IMR-90 (cell line): ENCODE measurements at regions not wholly inside any gene's neighbourhood (a gene's known extent, or its start where the extent isn't known, plus 50 kb on each side); places are given as distances from the start of the nearest gene placed in this dataset.

Experiments
- ATAC-seq: fragments of 200-7000 bp; cut with Tn5 transposase; 2 replicates; pipeline ENCODE4 v1.9.1; 2020; ENCODE audit warnings: low read depth, mild to moderate bottlenecking, moderate library complexity
- BruUV-seq: library from RNA; stranded (reverse); fragments of 400-500 nt; replicated peaks from 2 replicates; lab custom pipeline; 2021; lab: Mats Ljungman, UMichigan
- CTCF ChIA-PET: fragments of 300-600 bp; formaldehyde crosslinking; extraction: SDS; loops from one replicate; lab custom pipeline; 2021; ENCODE audit warnings: antibody characterized with exemption; lab: Yijun Ruan, JAX
- POLR2A ChIA-PET: fragments of 300-600 bp; sonication (Branson Sonifier 250); formaldehyde crosslinking; loops from one replicate; lab custom pipeline; 2022; ENCODE audit warnings: antibody characterized with exemption; ENCODE audit not compliant: unreplicated experiment; lab: Charles Lee
- DNase-seq: peaks from one replicate; pipeline ENCODE4 v3.0.0; 2013
- H2AFZ ChIP-seq: replicated peaks from 2 replicates; pipeline ENCODE3; 2013; ENCODE audit warnings: low read length, mild to moderate bottlenecking; ENCODE audit not compliant: poor library complexity
- H2AK5ac ChIP-seq: 2 replicates; pipeline ENCODE4 v1.6.1; 2013; ENCODE audit warnings: low read depth, low read length, inconsistent platforms
- H2AK9ac ChIP-seq: replicated peaks from 2 replicates; pipeline ENCODE3; 2013; ENCODE audit warnings: mild to moderate bottlenecking, low read depth, low read length, moderate library complexity; ENCODE audit not compliant: poor library complexity
- H2BK120ac ChIP-seq: 2 replicates; pipeline ENCODE4 v1.6.1; 2013; ENCODE audit warnings: low read depth, low read length, inconsistent platforms
- H2BK15ac ChIP-seq: 3 replicates; pipeline ENCODE4 v1.6.1; 2013; ENCODE audit warnings: low read depth, low read length, inconsistent platforms
- H2BK20ac ChIP-seq: 2 replicates; pipeline ENCODE4 v1.6.1; 2013; ENCODE audit warnings: low read depth, mild to moderate bottlenecking, inconsistent platforms, low read length, moderate library complexity
- H2BK5ac ChIP-seq: 2 replicates; pipeline ENCODE4 v1.6.1; 2013; ENCODE audit warnings: mild to moderate bottlenecking, low read depth, low read length, inconsistent platforms; ENCODE audit not compliant: poor library complexity, severe bottlenecking
- H3K14ac ChIP-seq: replicated peaks from 2 replicates; pipeline ENCODE4 v1.6.1; 2013; ENCODE audit warnings: low read depth, low read length, inconsistent platforms
- H3K18ac ChIP-seq: 2 replicates; pipeline ENCODE4 v1.6.1; 2013; ENCODE audit warnings: low read depth, low read length, control low read depth
- H3K23ac ChIP-seq: 2 replicates; pipeline ENCODE4 v1.6.1; 2013; ENCODE audit warnings: low read depth, low read length, inconsistent platforms
- H3K27ac ChIP-seq: 2 replicates; pipeline ENCODE4 v1.5.1; 2013; ENCODE audit warnings: mild to moderate bottlenecking, control low read depth, low read length; ENCODE audit not compliant: insufficient read depth
- H3K27me3 ChIP-seq: 2 replicates; pipeline ENCODE4 v1.6.1; 2013; ENCODE audit warnings: low read length; ENCODE audit not compliant: control insufficient read depth, insufficient read depth
- H3K36me3 ChIP-seq: 2 replicates; pipeline ENCODE4 v1.6.1; 2013; ENCODE audit warnings: low read length, mixed read lengths; ENCODE audit not compliant: control insufficient read depth, insufficient read depth
- H3K4ac ChIP-seq: 2 replicates; pipeline ENCODE4 v1.6.1; 2013; ENCODE audit warnings: low read depth, low read length, inconsistent platforms
- H3K4me1 ChIP-seq: 2 replicates; pipeline ENCODE4 v1.6.1; 2013; ENCODE audit warnings: low read length, mixed read lengths; ENCODE audit not compliant: control insufficient read depth, insufficient read depth
- H3K4me2 ChIP-seq: 2 replicates; pipeline ENCODE4 v1.6.1; 2013; ENCODE audit warnings: low read depth, mild to moderate bottlenecking, control low read depth, low read length, moderate library complexity
- H3K4me3 ChIP-seq: 2 replicates; pipeline ENCODE4 v1.5.1; 2013; ENCODE audit warnings: low read depth, mild to moderate bottlenecking, control low read depth, low read length, moderate library complexity; ENCODE audit not compliant: insufficient read depth
- H3K56ac ChIP-seq: 2 replicates; pipeline ENCODE4 v1.6.1; 2013; ENCODE audit warnings: low read length, inconsistent platforms; ENCODE audit not compliant: insufficient read depth; ENCODE audit errors: extremely low read depth
- H3K79me1 ChIP-seq, 2 experiments: 2 replicates each; pipeline ENCODE4 v1.6.1; 2013; ENCODE audit warnings: low read length in 2 of 2, inconsistent platforms in 1 of 2, low read depth in 1 of 2
- H3K9ac ChIP-seq: 2 replicates; pipeline ENCODE4 v1.6.1; 2013; ENCODE audit warnings: low read depth, low read length, control low read depth
- H3K9me1 ChIP-seq: 2 replicates; pipeline ENCODE4 v1.6.1; 2013; ENCODE audit warnings: low read length, inconsistent platforms; ENCODE audit not compliant: insufficient read depth
- H3K9me3 ChIP-seq: 2 replicates; pipeline ENCODE4 v1.6.1; 2013; ENCODE audit warnings: low read length; ENCODE audit not compliant: control insufficient read depth, insufficient read depth
- H4K20me1 ChIP-seq: 2 replicates; pipeline ENCODE4 v1.6.1; 2013; ENCODE audit warnings: low read length, inconsistent platforms; ENCODE audit not compliant: insufficient read depth
- H4K5ac ChIP-seq: 2 replicates; pipeline ENCODE4 v1.6.1; 2013; ENCODE audit warnings: mild to moderate bottlenecking, low read depth, low read length, control low read depth
- H4K8ac ChIP-seq, 2 experiments: 2 replicates each; pipeline ENCODE4 v1.6.1; 2013; ENCODE audit warnings: low read depth in 2 of 2, low read length in 2 of 2, control low read depth in 1 of 2, inconsistent platforms in 1 of 2
- H4K91ac ChIP-seq: 2 replicates; pipeline ENCODE4 v1.6.1; 2013; ENCODE audit warnings: low read depth, low read length, inconsistent platforms; ENCODE audit not compliant: insufficient read depth
- BHLHE40 ChIP-seq: fragments of 150-350 bp; IDR thresholded peaks from 2 replicates; pipeline ENCODE4 v1.6.1; 2016; ENCODE audit warnings: mild to moderate bottlenecking, low read depth, low read length
- CEBPB ChIP-seq: IDR thresholded peaks from 2 replicates; pipeline ENCODE4 v1.6.1; 2012; ENCODE audit warnings: low read depth, low read length, improper control_type of control experiment
- CHD1 ChIP-seq: IDR thresholded peaks from 2 replicates; pipeline ENCODE4 v1.6.1; 2012; ENCODE audit warnings: low read depth, low read length, improper control_type of control experiment
- MAFK ChIP-seq: IDR thresholded peaks from 2 replicates; pipeline ENCODE4 v1.6.1; 2012; ENCODE audit warnings: low read depth, low read length, improper control_type of control experiment
- MAZ ChIP-seq: IDR thresholded peaks from 2 replicates; pipeline ENCODE4 v1.6.1; 2012; ENCODE audit warnings: low read depth, mild to moderate bottlenecking, low read length, improper control_type of control experiment, moderate library complexity, borderline replicate concordance
- NFE2L2 ChIP-seq: fragments of 150-350 bp; IDR thresholded peaks from 2 replicates; pipeline ENCODE4 v1.6.1; 2016; ENCODE audit warnings: low read depth, mild to moderate bottlenecking, low read length
- POLR2A ChIP-seq: IDR thresholded peaks from 2 replicates; pipeline ENCODE4 v1.6.1; 2012; ENCODE audit warnings: mild to moderate bottlenecking, low read depth, low read length
- RAD21 ChIP-seq: IDR thresholded peaks from 2 replicates; pipeline ENCODE4 v1.6.1; 2012; ENCODE audit warnings: low read length, improper control_type of control experiment
- RCOR1 ChIP-seq: IDR thresholded peaks from 2 replicates; pipeline ENCODE4 v1.6.1; 2012; ENCODE audit warnings: mild to moderate bottlenecking, low read length, improper control_type of control experiment; ENCODE audit not compliant: insufficient replicate concordance
- RFX5 ChIP-seq: IDR thresholded peaks from 2 replicates; pipeline ENCODE4 v1.8.0; 2012; ENCODE audit warnings: low read depth, mild to moderate bottlenecking, low read length, moderate library complexity
- SMC3 ChIP-seq: fragments of 150-350 bp; IDR thresholded peaks from 2 replicates; pipeline ENCODE4 v1.6.1; 2016; ENCODE audit warnings: low read depth, mild to moderate bottlenecking, antibody characterized with exemption, low read length, moderate library complexity
- WGBS, 2 experiments: methylation state at CpG; one replicate each; pipeline versions ENCODE4 v1.1.5 to v1.1.7; 2013; ENCODE audit warnings: missing lambda C conversion rate in 2 of 2; ENCODE audit not compliant: insufficient read length in 1 of 2; ENCODE audit errors: extremely low coverage in 2 of 2; 5-methylcytosine and 5-hydroxymethylcytosine counted together
- dilution Hi-C: fragments of 300-500 bp; cut with HindIII; formaldehyde crosslinking; loops from one replicate; pipeline ENCODE4 v1.14.3; 2018; ENCODE audit warnings: low sequenced_read_pairs; ENCODE audit not compliant: unreplicated experiment
- in situ Hi-C: fragments of 300-500 bp; cut with MboI; formaldehyde crosslinking; loops from 3 replicates; pipeline ENCODE4 v1.14.3; 2019; ENCODE audit warnings: low sequenced_read_pairs, inconsistent platforms, mixed read lengths
- intact Hi-C: fragments of 100-400 bp; cut with micrococcal nuclease; formaldehyde crosslinking; loops from 2 replicates; pipeline ENCODE4 v1.10.0; 2022
- TF ChIP-seq, protein P1 (sequence below): fragments of 150-350 bp; IDR thresholded peaks from 2 replicates; pipeline ENCODE4 v1.6.1; 2016; ENCODE audit warnings: low read depth, mild to moderate bottlenecking, low read length, moderate library complexity, borderline replicate concordance
- TF ChIP-seq, protein P2 (sequence below): fragments of 150-350 bp; IDR thresholded peaks from 2 replicates; pipeline ENCODE4 v1.6.1; 2017; ENCODE audit warnings: mild to moderate bottlenecking, antibody characterized with exemption, low read length, low read depth
- TF ChIP-seq, protein P3 (sequence below): conservative IDR thresholded peaks from 2 replicates; pipeline ENCODE4 v1.5.1; 2012; ENCODE audit warnings: mild to moderate bottlenecking, low read depth, low read length, improper control_type of control experiment

DNA sequence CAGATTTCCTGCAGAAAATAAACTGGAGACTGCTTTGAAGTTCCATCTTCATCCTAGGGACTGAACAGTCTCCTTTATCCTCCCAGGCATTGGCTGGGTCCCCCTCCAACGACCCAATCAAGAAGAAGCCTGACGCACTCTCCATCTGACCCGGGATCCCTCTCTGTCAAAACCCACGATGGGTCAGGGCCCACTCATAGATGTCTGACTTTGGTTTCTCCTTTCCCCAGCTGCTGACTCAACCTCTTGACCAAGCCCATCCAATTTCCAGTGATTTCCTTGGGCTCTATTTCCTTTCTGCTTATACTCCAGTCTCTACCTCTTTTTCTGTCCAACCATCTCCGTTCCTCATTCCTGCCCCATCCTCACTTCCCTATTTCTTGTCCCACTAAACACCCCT lies 189.7 kb downstream of the MIAT start:
- Histone ChIP-seq H3K4me1 (no peaks in the 10 kb centered on the region), H4K20me1 (no peaks in the 10 kb centered on the region), H3K9ac (no peak overlapping the region), H2BK120ac (no peak overlapping the region), H3K23ac (no peak overlapping the region), H3K79me1 (no peaks in the 10 kb centered on the region), H3K56ac (no peak overlapping the region), H3K18ac (no peak overlapping the region), H2BK20ac (no peak overlapping the region), H4K5ac (no peak overlapping the region), H3K27me3 (peaks cover 28% of the 10 kb centered on the region), H4K91ac (no peak overlapping the region), H3K9me1 (no peaks in the 10 kb centered on the region), H4K8ac (no peak overlapping the region), H2AFZ (no peak overlapping the region), H2BK5ac (no peak overlapping the region), H2AK9ac (no peak overlapping the region), H3K27ac (no peak overlapping the region), H3K4me3 (no peak overlapping the region), H3K14ac (no peak overlapping the region), H3K4ac (no peak overlapping the region), H3K4me2 (no peak overlapping the region), H2AK5ac (no peak overlapping the region), H3K9me3 (peaks cover 2% of the 10 kb centered on the region; the same call in 1 of the 2 replicates), H2BK15ac (no peak overlapping the region), H3K36me3 (no peaks in the 10 kb centered on the region)
- 66% methylated on average over 5 of the region's 5 CpGs; no CpG with 5 or more reads in 1 of the 2 experiments for WGBS, 2 experiments
- DNase-seq (no peak), ATAC-seq (no peak)
- intact Hi-C loops, result no loop called here
- POLR2A ChIA-PET, result no interaction called here
- CTCF ChIA-PET, result no interaction called here
- dilution Hi-C loops, result no loop called here
- in situ Hi-C loops, result no loop called here
- TF ChIP-seq SMC3 (no peak), NFE2L2 (no peak), CHD1 (no peak), RCOR1 (no peak), MAZ (no peak), CEBPB (no peak), RFX5 (no peak), POLR2A (no peak), BHLHE40 (no peak), RAD21 (no peak), MAFK (no peak)
- TF ChIP-seq, protein P1, sequence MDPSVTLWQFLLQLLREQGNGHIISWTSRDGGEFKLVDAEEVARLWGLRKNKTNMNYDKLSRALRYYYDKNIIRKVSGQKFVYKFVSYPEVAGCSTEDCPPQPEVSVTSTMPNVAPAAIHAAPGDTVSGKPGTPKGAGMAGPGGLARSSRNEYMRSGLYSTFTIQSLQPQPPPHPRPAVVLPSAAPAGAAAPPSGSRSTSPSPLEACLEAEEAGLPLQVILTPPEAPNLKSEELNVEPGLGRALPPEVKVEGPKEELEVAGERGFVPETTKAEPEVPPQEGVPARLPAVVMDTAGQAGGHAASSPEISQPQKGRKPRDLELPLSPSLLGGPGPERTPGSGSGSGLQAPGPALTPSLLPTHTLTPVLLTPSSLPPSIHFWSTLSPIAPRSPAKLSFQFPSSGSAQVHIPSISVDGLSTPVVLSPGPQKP, result no peak
- TF ChIP-seq, protein P2, sequence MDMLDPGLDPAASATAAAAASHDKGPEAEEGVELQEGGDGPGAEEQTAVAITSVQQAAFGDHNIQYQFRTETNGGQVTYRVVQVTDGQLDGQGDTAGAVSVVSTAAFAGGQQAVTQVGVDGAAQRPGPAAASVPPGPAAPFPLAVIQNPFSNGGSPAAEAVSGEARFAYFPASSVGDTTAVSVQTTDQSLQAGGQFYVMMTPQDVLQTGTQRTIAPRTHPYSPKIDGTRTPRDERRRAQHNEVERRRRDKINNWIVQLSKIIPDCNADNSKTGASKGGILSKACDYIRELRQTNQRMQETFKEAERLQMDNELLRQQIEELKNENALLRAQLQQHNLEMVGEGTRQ, result no peak
- TF ChIP-seq, protein P3, sequence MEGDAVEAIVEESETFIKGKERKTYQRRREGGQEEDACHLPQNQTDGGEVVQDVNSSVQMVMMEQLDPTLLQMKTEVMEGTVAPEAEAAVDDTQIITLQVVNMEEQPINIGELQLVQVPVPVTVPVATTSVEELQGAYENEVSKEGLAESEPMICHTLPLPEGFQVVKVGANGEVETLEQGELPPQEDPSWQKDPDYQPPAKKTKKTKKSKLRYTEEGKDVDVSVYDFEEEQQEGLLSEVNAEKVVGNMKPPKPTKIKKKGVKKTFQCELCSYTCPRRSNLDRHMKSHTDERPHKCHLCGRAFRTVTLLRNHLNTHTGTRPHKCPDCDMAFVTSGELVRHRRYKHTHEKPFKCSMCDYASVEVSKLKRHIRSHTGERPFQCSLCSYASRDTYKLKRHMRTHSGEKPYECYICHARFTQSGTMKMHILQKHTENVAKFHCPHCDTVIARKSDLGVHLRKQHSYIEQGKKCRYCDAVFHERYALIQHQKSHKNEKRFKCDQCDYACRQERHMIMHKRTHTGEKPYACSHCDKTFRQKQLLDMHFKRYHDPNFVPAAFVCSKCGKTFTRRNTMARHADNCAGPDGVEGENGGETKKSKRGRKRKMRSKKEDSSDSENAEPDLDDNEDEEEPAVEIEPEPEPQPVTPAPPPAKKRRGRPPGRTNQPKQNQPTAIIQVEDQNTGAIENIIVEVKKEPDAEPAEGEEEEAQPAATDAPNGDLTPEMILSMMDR, result no peak
- BruUV-seq, result no TSS peak
